MM.1S (cell line): ENCODE measurements at regions not wholly inside any gene's neighbourhood (a gene's known extent, or its start where the extent isn't known, plus 50 kb on each side); places are given as distances from the start of the nearest gene placed in this dataset.

Source experiments
- CTCF ChIP-seq: fragments of 300-600 bp; sonication (generic); IDR thresholded peaks from 2 replicates; pipeline ENCODE4 v1.5.1; 2016; ENCODE audit warnings: antibody characterized with exemption, low read length, mixed read lengths
- EZH2 ChIP-seq: fragments of 300-600 bp; sonication (generic); optimal IDR thresholded peaks from 2 replicates; pipeline ENCODE3; 2017; ENCODE audit warnings: low read depth, mild to moderate bottlenecking, antibody characterized with exemption, low read length, mixed read lengths

- TF ChIP-seq CTCF (no peak), EZH2 (no peak)
Measured at GRCh38 chr10:3006093-3006492, 61.3 kb upstream of the PFKP start.
